ENCODE measurements at regions not wholly inside any gene's neighbourhood (a gene's known extent, or its start where the extent isn't known, plus 50 kb on each side); places are given as distances from the start of the nearest gene placed in this dataset.
"Not testable (repeated sequence)": the region's sequence is repeated elsewhere in the genome, so short reads cannot be mapped to it uniquely, and the experiment has no call there.

GRCh38 chr6:94144807-94145206, 725.4 kb upstream of the EPHA7 start:
- no peak for DNase-seq (ENCODE audit: low spot score)
- no peaks in the 10 kb centered on the region for H3K4me1 Mint-ChIP-seq (ENCODE audit: low read depth)
- H3K9me3 Mint-ChIP-seq (ENCODE audit: low read depth): peaks cover 19% of the 10 kb centered on the region
- H3K27ac Mint-ChIP-seq (ENCODE audit: unreplicated experiment): no peak overlapping the region
- no peaks in the 10 kb centered on the region for H3K36me3 Mint-ChIP-seq (ENCODE audit: low read depth)
- H3K4me3 Mint-ChIP-seq (ENCODE audit: unreplicated experiment): no peak overlapping the region
- TF ChIP-seq, protein P1, sequence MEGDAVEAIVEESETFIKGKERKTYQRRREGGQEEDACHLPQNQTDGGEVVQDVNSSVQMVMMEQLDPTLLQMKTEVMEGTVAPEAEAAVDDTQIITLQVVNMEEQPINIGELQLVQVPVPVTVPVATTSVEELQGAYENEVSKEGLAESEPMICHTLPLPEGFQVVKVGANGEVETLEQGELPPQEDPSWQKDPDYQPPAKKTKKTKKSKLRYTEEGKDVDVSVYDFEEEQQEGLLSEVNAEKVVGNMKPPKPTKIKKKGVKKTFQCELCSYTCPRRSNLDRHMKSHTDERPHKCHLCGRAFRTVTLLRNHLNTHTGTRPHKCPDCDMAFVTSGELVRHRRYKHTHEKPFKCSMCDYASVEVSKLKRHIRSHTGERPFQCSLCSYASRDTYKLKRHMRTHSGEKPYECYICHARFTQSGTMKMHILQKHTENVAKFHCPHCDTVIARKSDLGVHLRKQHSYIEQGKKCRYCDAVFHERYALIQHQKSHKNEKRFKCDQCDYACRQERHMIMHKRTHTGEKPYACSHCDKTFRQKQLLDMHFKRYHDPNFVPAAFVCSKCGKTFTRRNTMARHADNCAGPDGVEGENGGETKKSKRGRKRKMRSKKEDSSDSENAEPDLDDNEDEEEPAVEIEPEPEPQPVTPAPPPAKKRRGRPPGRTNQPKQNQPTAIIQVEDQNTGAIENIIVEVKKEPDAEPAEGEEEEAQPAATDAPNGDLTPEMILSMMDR (IDR thresholded peaks at IDR 0.05): no peak
- H3K27me3 Mint-ChIP-seq (ENCODE audit: low read depth): no peaks in the 10 kb centered on the region

- not testable (repeated sequence) for H3K9me3 Mint-ChIP-seq (ENCODE audit: low read depth); H3K27ac Mint-ChIP-seq (ENCODE audit: unreplicated experiment)
Observed at GRCh38 chr6:94137178-94137577, 717.8 kb upstream of the EPHA7 start.

GRCh38 chr6:94133106-94133505, 713.7 kb upstream of the EPHA7 start:
- no peaks in the 10 kb centered on the region for H3K36me3 Mint-ChIP-seq (ENCODE audit: low read depth)
- no peak overlapping the region for H3K4me3 Mint-ChIP-seq (ENCODE audit: unreplicated experiment)
- TF ChIP-seq, protein P1 (IDR thresholded peaks at IDR 0.05): no peak
- H3K27me3 Mint-ChIP-seq (ENCODE audit: low read depth): no peaks in the 10 kb centered on the region
- peaks cover 4% of the 10 kb centered on the region for H3K4me1 Mint-ChIP-seq (ENCODE audit: low read depth)
- H3K9me3 Mint-ChIP-seq (ENCODE audit: low read depth): no peaks in the 10 kb centered on the region
- no peak for DNase-seq (ENCODE audit: low spot score)
- no peak overlapping the region for H3K27ac Mint-ChIP-seq (ENCODE audit: unreplicated experiment)

More at GRCh38 chr6:94137178-94137577, 717.8 kb upstream of the EPHA7 start:
- not testable (repeated sequence) for H3K27me3 Mint-ChIP-seq (ENCODE audit: low read depth); H3K4me1 Mint-ChIP-seq (ENCODE audit: low read depth); DNase-seq (ENCODE audit: low spot score); H3K4me3 Mint-ChIP-seq (ENCODE audit: unreplicated experiment); H3K36me3 Mint-ChIP-seq (ENCODE audit: low read depth)

DNA sequence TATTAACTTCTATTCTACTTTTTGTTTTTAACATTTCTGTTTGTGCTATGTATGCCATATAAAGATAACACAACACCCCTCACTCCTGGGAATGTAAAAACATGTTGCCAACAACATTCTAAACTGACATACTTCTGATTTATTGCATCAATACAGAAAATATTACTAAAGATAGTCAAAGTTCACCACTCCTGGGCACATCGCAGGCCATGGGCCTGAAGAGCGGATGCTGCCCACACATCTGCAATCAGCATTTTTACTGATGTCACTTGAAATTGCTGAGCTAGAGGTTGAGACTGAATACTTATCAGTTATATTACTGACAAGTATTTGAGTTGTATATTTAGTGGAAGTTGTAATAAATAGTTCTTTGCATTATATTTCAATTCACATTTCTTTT, 711.9 kb upstream of the EPHA7 start:
- Mint-ChIP-seq H3K36me3 (ENCODE audit: low read depth) (no peaks in the 10 kb centered on the region), H3K27ac (ENCODE audit: unreplicated experiment) (no peak overlapping the region), H3K4me1 (ENCODE audit: low read depth) (peaks cover 8% of the 10 kb centered on the region), H3K27me3 (ENCODE audit: low read depth) (no peaks in the 10 kb centered on the region), H3K9me3 (ENCODE audit: low read depth) (no peaks in the 10 kb centered on the region), H3K4me3 (ENCODE audit: unreplicated experiment) (no peak overlapping the region)
- no peak for DNase-seq (ENCODE audit: low spot score)
- TF ChIP-seq, protein P1 (IDR thresholded peaks at IDR 0.05): no peak

- Mint-ChIP-seq H3K4me1 (ENCODE audit: low read depth) (peaks cover 8% of the 10 kb centered on the region), H3K27ac (ENCODE audit: unreplicated experiment) (no peak overlapping the region), H3K9me3 (ENCODE audit: low read depth) (no peaks in the 10 kb centered on the region), H3K27me3 (ENCODE audit: low read depth) (no peaks in the 10 kb centered on the region), H3K36me3 (ENCODE audit: low read depth) (no peaks in the 10 kb centered on the region), H3K4me3 (ENCODE audit: unreplicated experiment) (no peak overlapping the region)
- no peak for DNase-seq (ENCODE audit: low spot score)
- TF ChIP-seq, protein P1 (IDR thresholded peaks at IDR 0.05): no peak
Observed at GRCh38 chr6:94130478-94130877, 711.1 kb upstream of the EPHA7 start.

GRCh38 chr6:94129926-94130325, 710.6 kb upstream of the EPHA7 start:
- Mint-ChIP-seq H3K27ac (ENCODE audit: unreplicated experiment) (no peak overlapping the region), H3K4me3 (ENCODE audit: unreplicated experiment) (no peak overlapping the region), H3K9me3 (ENCODE audit: low read depth) (no peaks in the 10 kb centered on the region), H3K36me3 (ENCODE audit: low read depth) (no peaks in the 10 kb centered on the region), H3K27me3 (ENCODE audit: low read depth) (no peaks in the 10 kb centered on the region), H3K4me1 (ENCODE audit: low read depth) (peaks cover 8% of the 10 kb centered on the region)
- no peak for DNase-seq (ENCODE audit: low spot score)
- TF ChIP-seq, protein P1 (IDR thresholded peaks at IDR 0.05): no peak

Data from chondrocyte (in vitro differentiated cells).